Esophagus squamous epithelium (tissue), 4 donors: ENCODE measurements at regions not wholly inside any gene's neighbourhood (a gene's known extent, or its start where the extent isn't known, plus 50 kb on each side); places are given as distances from the start of the nearest gene placed in this dataset.

ENCODE experiments used
- CTCF ChIP-seq, 6 experiments: fragments of 450-650 bp in 4 of 6; fragments of 200-600 bp in 2 of 6; sonication (generic) in 2 of 6; IDR thresholded peaks; one replicate each; pipeline ENCODE4 v1.5.1; 2016 to 2019; ENCODE audit warnings: antibody characterized with exemption in 6 of 6, mild to moderate bottlenecking in 4 of 6, moderate library complexity in 4 of 6
- POLR2A ChIP-seq, 4 donors: fragments of 450-650 bp; IDR thresholded peaks; one replicate each; pipeline ENCODE4 v1.6.1; 2017; ENCODE audit warnings: antibody characterized with exemption in 4 of 4, mild to moderate bottlenecking in 4 of 4, moderate library complexity in 3 of 4

DNA sequence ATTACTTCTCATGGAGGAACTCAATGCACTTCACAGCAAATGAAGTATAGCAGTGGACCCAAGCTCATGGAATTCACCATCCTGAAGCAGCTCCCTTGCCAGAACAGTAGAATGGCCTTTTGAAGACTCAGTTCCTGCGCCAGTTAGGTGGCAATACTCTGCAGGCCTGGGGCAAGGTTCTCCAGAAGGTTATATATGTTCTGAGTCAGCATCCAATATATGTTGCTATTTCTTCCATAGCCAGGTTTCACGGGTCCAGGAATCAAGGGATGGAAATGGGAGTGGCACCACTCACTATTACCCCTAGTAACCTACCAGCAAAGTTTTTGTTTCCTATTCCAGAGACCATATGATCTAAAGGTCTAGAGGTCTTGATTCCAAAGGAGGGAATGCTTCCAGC lies 56.4 kb upstream of the CNKSR3 start:
- TF ChIP-seq CTCF (IDR thresholded peaks at IDR 0.05), result no peak
- TF ChIP-seq POLR2A (IDR thresholded peaks at IDR 0.05), result no peak
